ENCODE measurements at regions not wholly inside any gene's neighbourhood (a gene's known extent, or its start where the extent isn't known, plus 50 kb on each side); places are given as distances from the start of the nearest gene placed in this dataset.

DNA sequence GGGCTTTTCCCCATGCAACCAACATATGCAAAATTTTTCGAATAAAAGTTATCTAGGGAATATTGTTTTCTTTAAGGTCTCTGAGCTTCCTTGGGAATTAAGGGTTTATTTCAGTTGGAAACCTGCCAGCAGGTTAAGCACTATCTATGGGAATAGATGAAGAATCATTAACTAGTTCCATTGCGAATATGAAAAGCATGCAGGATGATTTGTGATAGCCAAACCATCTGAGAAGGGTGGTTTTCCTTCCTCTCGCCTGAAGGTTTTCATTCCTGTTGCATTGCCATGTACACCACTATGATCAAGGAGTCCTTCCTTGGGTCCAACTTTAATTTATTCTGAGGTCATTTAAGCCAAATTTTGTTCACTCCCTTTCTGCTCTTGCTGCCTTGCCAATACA is 184.9 kb downstream of the NR2F2 start:
- DNase-seq (no peak), ATAC-seq (no peak)
- Mint-ChIP-seq H3K4me1 (no peaks in the 10 kb centered on the region), H3K4me3 (no peak overlapping the region), H3K27me3 (peaks cover 6% of the 10 kb centered on the region), H3K27ac (no peak overlapping the region), H3K9me3 (peaks cover 16 to 23% of the 10 kb centered on the region in 2 donors)

DNA sequence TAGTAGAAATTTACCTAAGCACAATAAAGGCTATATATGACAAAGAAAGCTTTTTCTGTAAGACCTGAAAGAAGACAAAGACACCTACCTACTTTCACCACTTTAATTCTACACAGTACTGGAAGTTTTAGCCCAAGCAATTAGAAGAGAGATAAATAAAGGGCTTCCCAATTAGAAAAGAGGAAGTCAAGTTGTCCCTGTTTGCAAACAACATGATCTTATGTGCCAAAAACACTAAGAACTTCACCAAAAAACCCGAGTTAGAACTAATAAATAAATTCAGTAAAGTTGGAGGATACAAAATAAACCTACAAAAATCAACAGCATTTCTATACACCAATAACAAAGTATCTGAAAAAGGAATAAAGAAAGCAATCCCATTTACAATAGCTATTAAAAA is 190.9 kb downstream of the NR2F2 start:
- Mint-ChIP-seq H3K4me1 (no peaks in the 10 kb centered on the region), H3K27me3 (no peaks in the 10 kb centered on the region), H3K9me3 (peaks cover 11 to 28% of the 10 kb centered on the region in 2 donors), H3K27ac (no peak overlapping the region), H3K4me3 (no peak overlapping the region)
- DNase-seq (no peak), ATAC-seq (no peak)

DNA sequence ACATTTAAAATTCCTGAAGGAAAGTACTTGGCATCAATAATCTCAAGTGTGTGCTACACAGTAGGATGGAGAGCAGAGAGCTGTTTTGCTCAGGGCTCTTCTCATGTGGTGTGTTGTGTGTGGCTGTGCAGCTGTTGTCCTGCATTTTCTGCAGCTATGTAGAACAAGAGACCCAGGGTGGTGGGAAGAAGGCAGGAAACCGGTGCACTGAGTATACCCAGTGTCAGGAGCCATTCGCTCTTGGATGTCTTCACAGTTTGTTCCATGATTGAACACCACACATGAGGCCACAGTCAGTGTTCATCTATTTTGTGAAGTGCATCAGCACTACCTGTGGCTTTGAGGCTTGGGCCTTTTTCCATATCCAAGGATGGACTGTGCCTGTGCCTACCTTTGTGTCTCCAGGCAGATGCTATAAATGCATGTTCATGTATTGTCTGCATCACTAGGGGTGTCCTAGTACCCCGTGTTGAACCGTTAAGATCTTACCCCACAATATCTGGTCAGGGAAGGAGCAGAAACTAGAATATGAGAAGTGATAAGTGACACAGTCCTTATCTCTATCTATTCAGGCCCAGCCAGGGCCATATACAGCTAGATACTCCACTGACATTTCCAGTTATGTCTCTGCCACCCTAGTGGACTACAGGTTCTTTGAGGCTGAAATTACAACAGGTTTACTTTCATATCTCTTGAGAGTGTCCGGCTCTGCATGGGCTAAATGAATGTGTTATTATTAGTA is 194.3 kb downstream of the NR2F2 start:
- ATAC-seq = no peak
- no peak overlapping the region for H3K4me3 Mint-ChIP-seq

DNA sequence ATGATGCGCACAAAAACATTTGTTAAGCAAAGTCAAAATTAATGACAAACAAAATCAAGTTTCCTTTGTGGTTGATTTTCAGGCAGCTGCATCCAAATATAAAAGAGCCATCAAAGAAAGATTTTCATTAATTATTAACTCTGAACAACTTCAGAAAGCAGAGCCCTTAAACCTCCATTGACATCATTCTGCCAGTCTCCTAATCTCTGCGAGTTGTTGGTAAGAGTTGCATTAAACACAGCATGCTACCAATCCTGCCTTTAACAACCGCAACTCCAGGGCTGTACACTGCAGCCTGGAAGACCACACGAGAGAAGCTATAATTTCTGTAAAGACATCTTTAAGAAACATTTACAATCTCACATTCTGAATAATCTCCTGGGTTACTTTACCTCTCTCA is 204.6 kb downstream of the NR2F2 start:
- ATAC-seq (no peak), DNase-seq (no peak)
- Mint-ChIP-seq H3K27me3 (no peaks in the 10 kb centered on the region), H3K4me3 (no peak overlapping the region), H3K9me3 (no peaks in the 10 kb centered on the region), H3K27ac (no peak overlapping the region), H3K4me1 (no peaks in the 10 kb centered on the region)

More for the DNA sequence above, 194.3 kb downstream of the NR2F2 start:
- Mint-ChIP-seq H3K9me3 (peaks cover 4 to 13% of the 10 kb centered on the region in 2 donors), H3K27me3 (no peaks in the 10 kb centered on the region), H3K27ac (no peak overlapping the region), H3K4me1 (no peaks in the 10 kb centered on the region)
- DNase-seq = no peak

DNA sequence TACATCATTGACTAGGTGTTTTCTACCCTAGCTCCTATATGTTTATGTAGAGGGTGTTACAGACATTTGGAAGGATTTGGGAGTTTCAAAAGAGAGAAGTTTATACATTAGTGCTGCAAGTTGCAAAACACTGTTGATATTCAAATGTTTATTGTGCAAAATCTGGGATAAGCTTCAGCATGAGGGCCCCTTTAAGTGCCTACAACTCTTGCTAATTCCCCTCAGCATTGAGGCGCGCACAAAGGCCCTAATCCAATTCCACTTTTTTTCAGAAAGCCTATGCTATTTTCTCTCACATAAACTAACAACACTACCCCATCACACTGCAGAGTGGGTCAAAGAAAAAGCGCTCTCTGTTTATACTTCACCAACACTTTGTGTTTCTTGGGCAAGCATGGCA is 208.0 kb downstream of the NR2F2 start:
- DNase-seq (no peak), ATAC-seq (no peak)
- Mint-ChIP-seq H3K27ac (no peak overlapping the region), H3K4me3 (no peak overlapping the region), H3K9me3 (no peaks in the 10 kb centered on the region), H3K4me1 (no peaks in the 10 kb centered on the region), H3K27me3 (peaks cover 11% of the 10 kb centered on the region)

DNA sequence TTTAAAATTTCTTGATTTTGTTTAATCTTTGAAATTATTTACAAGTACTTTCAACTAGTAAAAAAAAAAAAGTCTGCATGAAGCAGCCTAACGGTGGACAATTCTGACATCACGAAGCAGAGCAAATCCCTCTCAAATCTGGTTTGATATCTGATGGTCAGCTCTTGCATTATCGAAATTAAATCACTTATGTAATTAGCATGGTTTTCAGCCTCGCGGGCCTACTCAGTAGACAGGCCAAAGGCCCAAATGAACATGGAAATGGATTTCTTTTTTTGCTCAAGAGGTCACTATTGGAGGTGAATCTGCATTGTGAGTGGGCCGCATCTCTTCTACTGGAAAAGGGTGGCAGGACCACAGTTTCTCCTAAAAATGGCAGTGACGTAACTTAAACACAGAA is 209.8 kb downstream of the NR2F2 start:
- DNase-seq (no peak), ATAC-seq (no peak)
- Mint-ChIP-seq H3K27me3 (peaks cover 11% of the 10 kb centered on the region), H3K4me1 (no peaks in the 10 kb centered on the region), H3K9me3 (no peaks in the 10 kb centered on the region), H3K4me3 (no peak overlapping the region), H3K27ac (no peak overlapping the region)

DNA sequence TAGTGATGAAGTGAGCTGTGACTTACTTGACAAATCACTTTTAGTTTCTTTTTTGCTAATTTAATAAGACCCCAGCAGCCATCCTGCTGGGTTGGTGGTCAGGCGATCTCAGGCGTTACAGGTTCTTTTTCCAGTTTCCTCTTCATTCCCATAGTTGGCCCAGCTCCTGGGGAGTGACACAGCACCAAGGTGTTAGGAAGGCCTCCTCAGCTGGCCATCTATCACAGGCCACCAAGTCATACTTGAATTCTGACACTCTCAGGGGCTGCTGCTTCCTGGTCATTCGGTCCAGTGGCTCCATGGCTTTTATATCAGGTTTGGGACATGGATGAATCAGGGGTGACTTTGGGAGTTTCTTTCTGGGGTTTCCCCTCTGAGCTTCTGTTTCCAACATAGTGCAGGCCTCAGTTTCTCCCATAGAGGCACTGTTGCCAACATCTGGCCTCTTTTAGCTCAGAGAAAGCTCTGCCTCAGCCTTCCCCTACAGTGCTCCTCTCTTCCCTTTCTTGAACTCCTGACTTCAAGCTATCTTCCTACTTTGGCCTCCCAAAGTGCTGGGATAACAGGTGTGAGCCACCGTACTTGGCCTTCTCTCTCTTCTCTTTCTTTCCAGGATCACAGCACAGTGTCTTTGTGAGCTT is 211.8 kb downstream of the NR2F2 start:
- no peak overlapping the region for H3K27ac Mint-ChIP-seq

DNA sequence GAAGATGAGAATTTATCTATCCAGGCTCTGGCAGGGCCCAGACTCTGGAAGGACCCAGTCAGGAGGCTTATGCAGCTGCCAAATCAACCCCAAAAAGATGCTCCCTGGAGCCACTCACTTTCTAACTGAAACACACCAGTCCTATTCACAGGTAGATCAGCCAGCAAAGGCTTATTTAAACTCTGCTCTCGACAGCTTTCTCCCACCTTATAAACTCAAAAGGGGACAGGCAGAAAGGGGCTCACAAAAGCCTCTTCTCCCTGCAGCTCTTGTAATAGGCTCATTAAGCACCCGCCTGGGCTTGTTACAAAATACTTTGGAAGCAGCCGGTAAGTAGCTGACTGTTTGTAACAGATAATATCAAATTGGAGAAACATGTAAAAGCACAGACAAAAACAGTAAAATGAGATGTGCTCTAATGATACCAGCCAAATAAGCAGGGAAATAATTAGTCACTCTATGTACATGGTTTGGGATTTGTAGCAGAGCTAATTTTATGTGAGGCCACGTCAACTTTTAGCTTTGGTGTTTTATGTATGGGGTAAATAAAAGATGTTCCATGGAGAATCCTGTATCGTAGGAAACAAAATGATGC is 213.8 kb downstream of the NR2F2 start:
- H3K9me3 Mint-ChIP-seq = no peaks in the 10 kb centered on the region
- DNase-seq (no peak), ATAC-seq (no peak)
- no peaks in the 10 kb centered on the region for H3K4me1 Mint-ChIP-seq
- H3K27me3 Mint-ChIP-seq = peaks cover 11% of the 10 kb centered on the region
- H3K4me3 Mint-ChIP-seq = no peak overlapping the region
- no peak overlapping the region for H3K27ac Mint-ChIP-seq

More for the DNA sequence above, 211.8 kb downstream of the NR2F2 start:
- H3K27me3 Mint-ChIP-seq = peaks cover 11% of the 10 kb centered on the region
- no peak overlapping the region for H3K4me3 Mint-ChIP-seq
- no peak for ATAC-seq
- DNase-seq = no peak
- H3K4me1 Mint-ChIP-seq = no peaks in the 10 kb centered on the region
- H3K9me3 Mint-ChIP-seq = no peaks in the 10 kb centered on the region

DNA sequence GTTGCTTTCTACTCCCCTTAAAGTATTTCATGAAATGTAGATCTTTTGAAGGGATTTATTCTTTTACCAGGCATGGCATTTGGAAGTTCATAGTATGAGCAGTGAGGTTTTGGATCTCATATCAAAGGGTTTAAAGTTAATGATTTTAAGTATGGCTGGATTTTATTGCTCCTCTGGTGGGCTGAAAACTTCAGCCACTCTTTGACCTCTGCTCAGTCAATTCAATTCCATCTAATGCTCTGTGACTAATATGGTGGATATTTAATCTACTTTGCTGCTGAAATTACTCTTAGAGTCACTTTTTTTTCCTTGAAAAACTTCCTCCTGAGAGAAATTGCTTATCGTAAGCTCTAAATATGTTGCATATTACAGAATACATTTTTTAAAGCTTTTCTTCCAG is 218.6 kb downstream of the NR2F2 start:
- no peaks in the 10 kb centered on the region for H3K4me1 Mint-ChIP-seq
- ATAC-seq = no peak

DNA sequence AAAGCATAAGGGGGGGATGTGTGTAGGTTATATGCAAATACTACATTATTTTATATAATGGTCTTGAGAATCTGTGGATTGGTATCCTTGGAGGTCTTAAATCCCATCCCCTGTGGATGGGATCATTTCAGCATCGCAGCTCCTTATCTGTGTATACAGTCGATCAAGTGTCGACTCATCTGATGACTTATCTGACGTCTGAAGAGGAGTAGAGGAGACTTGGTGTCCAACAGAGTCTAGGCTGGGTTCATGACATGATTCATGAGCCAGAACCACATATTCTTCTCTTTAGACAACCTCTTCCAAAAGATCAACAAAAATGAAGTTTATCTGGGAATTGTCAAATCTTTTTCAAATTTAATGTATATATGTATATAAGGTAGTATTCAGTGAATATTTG is 220.7 kb downstream of the NR2F2 start:
- peaks cover 12% of the 10 kb centered on the region for H3K27me3 Mint-ChIP-seq
- DNase-seq = no peak
- no peak for ATAC-seq
- peaks cover 7 to 15% of the 10 kb centered on the region in 2 donors for H3K9me3 Mint-ChIP-seq
- H3K4me1 Mint-ChIP-seq = no peaks in the 10 kb centered on the region
- no peak overlapping the region for H3K27ac Mint-ChIP-seq
- H3K4me3 Mint-ChIP-seq = no peak overlapping the region

More for the DNA sequence above, 218.6 kb downstream of the NR2F2 start:
- Mint-ChIP-seq H3K27ac (no peak overlapping the region), H3K9me3 (no peaks in the 10 kb centered on the region), H3K27me3 (no peaks in the 10 kb centered on the region), H3K4me3 (no peak overlapping the region)
- no peak for DNase-seq

DNA sequence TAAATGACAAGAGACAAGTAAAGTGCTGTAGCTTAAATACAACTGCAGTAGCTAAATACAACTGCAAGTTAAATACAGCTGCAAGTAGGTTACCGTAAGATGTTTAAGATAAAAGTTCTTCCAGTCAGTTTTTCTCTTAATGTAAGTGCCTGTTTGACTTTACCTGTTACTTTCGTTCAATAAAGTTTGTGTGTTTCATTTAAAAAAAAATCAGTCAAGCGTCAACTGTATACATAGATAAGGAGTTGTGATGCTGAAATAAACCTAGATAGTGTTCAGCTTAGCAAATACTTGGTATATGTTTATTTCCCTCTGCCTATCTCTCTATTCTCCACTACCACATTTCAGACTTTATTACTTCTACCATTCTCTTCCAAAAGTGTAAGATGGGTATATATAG is 221.2 kb downstream of the NR2F2 start:
- Mint-ChIP-seq H3K4me3 (no peak overlapping the region), H3K27me3 (peaks cover 12% of the 10 kb centered on the region)
- ATAC-seq = no peak

DNA sequence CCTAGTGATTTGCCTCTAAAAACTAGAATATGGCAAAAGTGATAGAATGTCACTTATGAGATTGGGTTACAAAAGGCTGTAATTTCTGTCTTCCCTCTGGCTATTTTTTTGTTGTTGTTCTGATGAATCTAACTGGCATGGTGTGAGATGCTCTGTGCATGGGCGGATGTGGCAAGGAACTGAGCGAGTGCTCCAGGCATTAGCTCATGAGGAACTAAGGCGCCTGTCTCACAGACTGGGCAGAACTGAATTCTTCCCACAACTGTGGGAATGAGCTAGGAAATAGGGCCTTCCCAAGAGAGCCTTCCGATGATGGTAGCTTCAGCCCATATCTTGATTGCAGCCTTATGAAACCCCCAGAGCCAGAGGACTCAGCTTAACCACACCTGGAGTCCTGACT is 222.5 kb downstream of the NR2F2 start:
- ATAC-seq = no peak
- H3K9me3 Mint-ChIP-seq = peaks cover 7 to 15% of the 10 kb centered on the region in 2 donors
- no peak overlapping the region for H3K27ac Mint-ChIP-seq

More for the DNA sequence above, 221.2 kb downstream of the NR2F2 start:
- DNase-seq = no peak
- H3K9me3 Mint-ChIP-seq = peaks cover 7 to 15% of the 10 kb centered on the region in 2 donors
- no peak overlapping the region for H3K27ac Mint-ChIP-seq
- no peaks in the 10 kb centered on the region for H3K4me1 Mint-ChIP-seq

DNA sequence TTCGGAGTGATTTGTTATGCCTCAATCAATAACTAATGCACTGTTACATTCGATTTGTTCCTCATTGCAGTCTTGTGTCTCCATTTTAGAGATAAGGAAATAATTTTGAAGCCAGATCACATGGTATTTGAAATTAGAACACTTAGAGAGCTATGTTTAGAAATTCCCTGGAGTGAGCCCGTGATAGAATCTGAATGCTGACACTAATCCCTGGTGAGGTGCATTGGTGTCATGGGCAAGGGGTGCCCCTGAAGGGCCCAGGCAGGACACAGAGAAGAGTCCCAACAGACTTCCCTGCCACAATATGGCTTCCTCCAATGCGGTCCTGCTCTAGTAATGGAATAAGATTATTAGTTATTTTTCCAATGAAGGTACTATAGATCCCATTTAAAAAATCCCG is 223.0 kb downstream of the NR2F2 start:
- H3K27ac Mint-ChIP-seq = no peak overlapping the region
- peaks cover 12% of the 10 kb centered on the region for H3K27me3 Mint-ChIP-seq
- no peaks in the 10 kb centered on the region for H3K4me1 Mint-ChIP-seq
- DNase-seq = no peak
- H3K4me3 Mint-ChIP-seq = no peak overlapping the region
- ATAC-seq = no peak
- H3K9me3 Mint-ChIP-seq = peaks cover 7 to 15% of the 10 kb centered on the region in 2 donors

More for the DNA sequence above, 222.5 kb downstream of the NR2F2 start:
- Mint-ChIP-seq H3K27me3 (peaks cover 12% of the 10 kb centered on the region), H3K4me1 (no peaks in the 10 kb centered on the region), H3K4me3 (no peak overlapping the region)
- DNase-seq = no peak

DNA sequence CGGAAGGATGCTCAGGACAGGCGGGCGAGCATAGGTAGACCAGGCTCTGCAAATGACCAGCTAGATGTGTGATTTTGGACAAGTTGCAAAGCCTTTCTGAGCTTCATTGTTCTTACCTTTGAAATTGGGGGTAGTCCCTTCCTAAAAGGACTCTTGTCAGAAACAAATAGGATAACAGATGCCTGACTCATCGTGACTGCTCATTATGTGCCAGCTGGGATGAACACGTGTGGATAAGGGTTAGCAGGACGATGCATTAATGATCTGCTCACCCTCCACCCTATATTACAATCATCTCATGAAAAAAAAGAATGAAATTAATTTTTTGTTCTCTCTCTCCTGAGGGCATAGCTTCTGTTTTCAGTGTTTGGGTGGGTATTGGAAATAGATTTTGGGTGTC is 223.4 kb downstream of the NR2F2 start:
- Mint-ChIP-seq H3K4me3 (no peak overlapping the region), H3K4me1 (no peaks in the 10 kb centered on the region), H3K27ac (no peak overlapping the region), H3K27me3 (peaks cover 12% of the 10 kb centered on the region), H3K9me3 (peaks cover 11 to 15% of the 10 kb centered on the region in 2 donors)
- DNase-seq (no peak), ATAC-seq (no peak)

DNA sequence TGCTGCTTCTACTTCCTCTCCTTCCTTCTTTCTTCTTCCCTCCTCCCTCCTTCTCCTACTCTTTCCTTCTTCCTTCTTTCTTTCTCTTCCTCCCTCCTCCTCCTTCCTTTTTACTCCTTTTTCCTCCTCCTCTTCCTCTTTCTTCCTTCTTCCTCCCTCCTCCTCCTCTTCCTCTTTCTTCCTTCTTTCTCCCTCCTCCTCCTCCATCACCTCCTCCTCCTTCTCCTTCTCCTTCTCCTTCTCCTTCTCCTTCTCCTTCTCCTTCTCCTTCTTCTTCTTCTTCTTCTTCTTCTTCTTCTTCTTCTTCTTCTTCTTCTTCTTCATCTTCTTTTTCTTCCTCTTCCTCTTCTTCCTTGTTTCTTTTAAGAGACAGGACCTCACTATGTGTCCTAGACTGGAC is 224.0 kb downstream of the NR2F2 start:
- H3K4me1 Mint-ChIP-seq = no peaks in the 10 kb centered on the region

DNA sequence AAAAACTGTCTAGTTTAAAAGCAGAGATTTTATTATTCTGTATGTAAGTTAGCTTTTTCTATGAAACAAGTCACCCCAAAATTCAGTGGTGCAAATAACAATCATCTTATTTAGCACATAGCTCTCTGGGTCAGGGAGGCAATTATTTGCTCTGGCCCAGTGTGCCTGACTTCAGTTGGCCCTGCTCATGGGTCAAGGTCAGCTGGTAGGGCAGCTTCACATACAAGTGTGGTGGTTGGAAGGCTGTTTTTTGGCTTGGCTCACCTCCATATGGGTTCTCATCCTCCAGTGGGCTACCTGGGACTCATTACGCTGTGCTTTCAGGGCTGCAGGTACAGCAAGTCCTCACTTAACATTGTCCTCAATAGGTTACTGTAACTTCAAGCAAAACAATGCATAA is 228.6 kb downstream of the NR2F2 start:
- DNase-seq (no peak), ATAC-seq (no peak)
- Mint-ChIP-seq H3K27me3 (peaks cover 12% of the 10 kb centered on the region), H3K4me1 (no peaks in the 10 kb centered on the region), H3K27ac (no peak overlapping the region), H3K4me3 (no peak overlapping the region), H3K9me3 (peaks cover 15 to 23% of the 10 kb centered on the region in 2 donors)

More for the DNA sequence above, 224.0 kb downstream of the NR2F2 start:
- peaks cover 12% of the 10 kb centered on the region for H3K27me3 Mint-ChIP-seq
- no peak overlapping the region for H3K4me3 Mint-ChIP-seq
- H3K27ac Mint-ChIP-seq = no peak overlapping the region
- no peak for DNase-seq
- ATAC-seq = no peak
- peaks cover 11 to 15% of the 10 kb centered on the region in 2 donors for H3K9me3 Mint-ChIP-seq
